ENCODE measurements at regions not wholly inside any gene's neighbourhood (a gene's known extent, or its start where the extent isn't known, plus 50 kb on each side); places are given as distances from the start of the nearest gene placed in this dataset.

DNA sequence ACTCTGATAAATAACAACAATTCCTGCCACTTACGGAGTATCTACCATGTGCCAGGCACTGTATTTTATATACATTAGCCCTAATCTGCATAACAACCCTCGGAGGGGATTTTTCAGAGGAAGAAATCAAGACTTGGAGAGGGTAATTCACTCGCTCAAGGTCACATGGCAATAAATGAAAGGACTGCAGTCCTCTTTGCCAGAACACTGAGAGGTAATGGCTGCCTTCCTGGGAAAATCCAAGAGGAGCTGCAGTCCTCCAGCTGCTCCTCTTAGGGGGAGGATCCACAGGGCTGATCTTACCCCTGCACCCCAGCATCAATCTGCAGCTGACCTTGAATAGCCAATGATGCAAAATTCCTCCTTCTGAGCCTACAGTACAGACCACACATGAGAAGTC lies 114.1 kb upstream of the RPL38 start:
- no peak for TF ChIP-seq CTCF (IDR thresholded peaks at IDR 0.05)
- no peak for TF ChIP-seq POLR2A (IDR thresholded peaks at IDR 0.05)

All from body of pancreas (tissue), 4 donors.